OCI-LY7 (cell line): ENCODE measurements at regions not wholly inside any gene's neighbourhood (a gene's known extent, or its start where the extent isn't known, plus 50 kb on each side); places are given as distances from the start of the nearest gene placed in this dataset.
"Not testable (repeated sequence)": the region's sequence is repeated elsewhere in the genome, so short reads cannot be mapped to it uniquely, and the experiment has no call there.

ENCODE experiments used
- BruUV-seq: library from RNA; stranded (reverse); fragments of 400-500 nt; replicated peaks from 2 replicates; lab custom pipeline; 2021; lab: Mats Ljungman, UMichigan
- CTCF ChIA-PET: fragments of 300-600 bp; sonication (Branson Sonifier 250); formaldehyde crosslinking; loops from one replicate; lab custom pipeline; 2022; ENCODE audit warnings: antibody characterized with exemption; ENCODE audit not compliant: unreplicated experiment; lab: Charles Lee
- POLR2A ChIA-PET: fragments of 300-600 bp; sonication (Branson Sonifier 250); formaldehyde crosslinking; loops from one replicate; lab custom pipeline; 2022; ENCODE audit warnings: antibody characterized with exemption; lab: Charles Lee
- DNase-seq: peaks from one replicate; pipeline ENCODE4 v3.0.0-alpha.2; 2015; ENCODE audit warnings: low spot score
- H2AFZ ChIP-seq: fragments of 200-600 bp; sonication (generic), shearing (Covaris generic); 2 replicates; pipeline ENCODE4 v1.6.1; 2014; ENCODE audit warnings: mild to moderate bottlenecking, antibody characterized with exemption, low read length, moderate library complexity
- H3K27ac ChIP-seq: fragments of 200-600 bp; sonication (generic); 2 replicates; pipeline ENCODE4 v1.5.1; 2014; ENCODE audit warnings: mixed run types, low read depth, mild to moderate bottlenecking, moderate library complexity, low read length, inconsistent platforms; ENCODE audit not compliant: poor library complexity, severe bottlenecking
- H3K36me3 ChIP-seq: fragments of 200-600 bp; sonication (generic); 2 replicates; pipeline ENCODE4 v1.6.1; 2014; ENCODE audit warnings: mild to moderate bottlenecking, antibody characterized with exemption, low read length, moderate library complexity, mixed read lengths; ENCODE audit not compliant: insufficient read depth
- H3K4me1 ChIP-seq: fragments of 200-600 bp; sonication (generic); 2 replicates; pipeline ENCODE4 v1.5.1; 2014; ENCODE audit warnings: mild to moderate bottlenecking, low read length; ENCODE audit not compliant: insufficient read depth, poor library complexity, severe bottlenecking
- H3K4me2 ChIP-seq: fragments of 200-600 bp; sonication (generic); 2 replicates; pipeline ENCODE4 v1.6.1; 2014; ENCODE audit warnings: mild to moderate bottlenecking, low read length
- H3K4me3 ChIP-seq: fragments of 200-600 bp; sonication (generic); 2 replicates; pipeline ENCODE4 v1.5.1; 2014; ENCODE audit warnings: mild to moderate bottlenecking, low read depth, low read length; ENCODE audit not compliant: poor library complexity, severe bottlenecking
- H3K79me2 ChIP-seq: fragments of 200-600 bp; sonication (generic); 2 replicates; pipeline ENCODE4 v1.6.1; 2016; ENCODE audit warnings: low read depth, mild to moderate bottlenecking, low read length, moderate library complexity, mixed read lengths; ENCODE audit not compliant: insufficient read depth
- H3K9me2 ChIP-seq: fragments of 200-600 bp; sonication (generic); 2 replicates; pipeline ENCODE4 v1.6.1; 2016; ENCODE audit warnings: mild to moderate bottlenecking, low read length, mixed read lengths; ENCODE audit not compliant: insufficient read depth
- H3K9me3 ChIP-seq: fragments of 200-600 bp; sonication (generic); 2 replicates; pipeline ENCODE4 v1.6.1; 2014; ENCODE audit warnings: mild to moderate bottlenecking, mixed run types, low read length, mixed read lengths
- H4K20me1 ChIP-seq: fragments of 200-600 bp; sonication (generic); 2 replicates; pipeline ENCODE4 v1.6.1; 2014; ENCODE audit warnings: mild to moderate bottlenecking, antibody characterized with exemption, low read length, moderate library complexity, mixed read lengths; ENCODE audit not compliant: insufficient read depth
- CTCF ChIP-seq: fragments of 200-600 bp; sonication (generic); conservative IDR thresholded peaks from 2 replicates; pipeline ENCODE4 v1.5.1; 2014; ENCODE audit warnings: mild to moderate bottlenecking, antibody characterized with exemption, low read length, moderate library complexity, mixed read lengths
- EZH2phosphoT487 ChIP-seq: fragments of 200-600 bp; sonication (generic); IDR thresholded peaks from 2 replicates; pipeline ENCODE4 v1.6.1; 2018; ENCODE audit warnings: low read depth, borderline replicate concordance, mild to moderate bottlenecking, mixed run types, antibody characterized with exemption, low read length, moderate library complexity, mixed read lengths
- intact Hi-C: fragments of 100-400 bp; cut with micrococcal nuclease; formaldehyde crosslinking; loops from one replicate; pipeline ENCODE4 v1.10.0; 2022; ENCODE audit not compliant: unreplicated experiment

GRCh38 chr22:33139937-33140336 is 81.8 kb upstream of the SYN3 start:
- Histone ChIP-seq H3K4me1 (no peaks in the 10 kb centered on the region), H2AFZ (no peak overlapping the region), H3K4me2 (no peak overlapping the region), H3K9me2 (no peaks in the 10 kb centered on the region), H4K20me1 (no peaks in the 10 kb centered on the region), H3K79me2 (no peaks in the 10 kb centered on the region), H3K4me3 (no peak overlapping the region), H3K27ac (no peak overlapping the region), H3K36me3 (no peaks in the 10 kb centered on the region), H3K9me3 (peaks cover 6% of the 10 kb centered on the region; the same call in 1 of the 2 replicates)
- CTCF ChIA-PET = no interaction called here
- POLR2A ChIA-PET = interaction anchor here (3.4 kb wide), 1 partner anchor 10 kb away, joined by 15 read pairs; no protein-coding TSS in a partner anchor
- TF ChIP-seq EZH2phosphoT487 = no peak
- no peak for TF ChIP-seq CTCF
- intact Hi-C loops = no loop called here
- no peak for DNase-seq
- BruUV-seq = no TSS peak

GRCh38 chr22:33138333-33138732 is 80.2 kb upstream of the SYN3 start:
- H3K9me3 ChIP-seq, DNase-seq, H3K4me1 ChIP-seq, H3K9me2 ChIP-seq, CTCF ChIA-PET, H3K36me3 ChIP-seq, H4K20me1 ChIP-seq, H3K79me2 ChIP-seq, BruUV-seq, H2AFZ ChIP-seq, H3K27ac ChIP-seq, intact Hi-C loops, POLR2A ChIA-PET, H3K4me3 ChIP-seq, H3K4me2 ChIP-seq: not testable (repeated sequence)

DNA sequence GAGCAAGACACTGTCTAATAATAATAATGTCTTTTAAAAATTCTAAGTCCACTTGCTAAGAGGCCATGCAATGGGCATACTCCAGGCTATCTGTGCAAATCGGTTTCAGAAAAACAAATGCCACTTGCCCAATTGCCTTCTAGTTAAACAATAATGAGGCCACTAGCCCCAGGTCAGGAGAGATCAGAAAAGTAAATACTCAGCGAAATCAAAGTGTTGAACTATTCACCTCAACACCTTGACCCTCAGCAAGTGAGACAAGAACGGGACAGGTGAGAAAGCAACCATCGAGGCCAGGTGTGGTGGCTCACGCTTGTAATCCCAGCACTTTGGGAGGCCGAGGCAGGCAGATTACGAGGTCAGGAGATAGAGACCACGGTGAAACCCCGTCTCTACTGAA is 72.3 kb upstream of the SYN3 start:
- DNase-seq = no peak
- H4K20me1 ChIP-seq = no peaks in the 10 kb centered on the region
- ChIA-PET CTCF (no interaction called here), POLR2A (no interaction called here)
- TF ChIP-seq CTCF (no peak), EZH2phosphoT487 (no peak)
- H3K79me2 ChIP-seq = no peaks in the 10 kb centered on the region
- BruUV-seq = no TSS peak
- H3K4me2 ChIP-seq = no peak overlapping the region
- no peaks in the 10 kb centered on the region for H3K9me3 ChIP-seq
- H3K36me3 ChIP-seq = no peaks in the 10 kb centered on the region
- no peak overlapping the region for H3K4me3 ChIP-seq
- no peak overlapping the region for H2AFZ ChIP-seq
- H3K27ac ChIP-seq = no peak overlapping the region
- no peaks in the 10 kb centered on the region for H3K9me2 ChIP-seq
- no peaks in the 10 kb centered on the region for H3K4me1 ChIP-seq
- intact Hi-C loops = no loop called here
